Ovary (tissue), 3 donors: ENCODE measurements at regions not wholly inside any gene's neighbourhood (a gene's known extent, or its start where the extent isn't known, plus 50 kb on each side); places are given as distances from the start of the nearest gene placed in this dataset.

ENCODE experiments used
- CTCF ChIP-seq, 3 donors: fragments of 450-650 bp in 2 of 3; fragments of 200-600 bp in 1 of 3; IDR thresholded peaks; one replicate each; pipeline versions ENCODE4 v1.5.1 to v1.8.0; 2016 to 2022; ENCODE audit warnings: antibody characterized with exemption in 3 of 3, mild to moderate bottlenecking in 1 of 3
- POLR2A ChIP-seq: fragments of 450-650 bp; IDR thresholded peaks from one replicate; pipeline ENCODE4 v1.6.1; 2017; ENCODE audit warnings: antibody characterized with exemption, mild to moderate bottlenecking, moderate library complexity
- donor health status: DM: no; HTN: no; CAD: no.

GRCh38 chr13:56187331-56187730, 953.4 kb upstream of the PRR20A start:
- TF ChIP-seq POLR2A, result no peak
- no peak for TF ChIP-seq CTCF (IDR thresholded peaks at IDR 0.05)
